Hepatocyte (in vitro differentiated cells): ENCODE measurements at regions not wholly inside any gene's neighbourhood (a gene's known extent, or its start where the extent isn't known, plus 50 kb on each side); places are given as distances from the start of the nearest gene placed in this dataset.

Experiments used
- DNase-seq: peaks from one replicate; pipeline ENCODE4 v3.0.0-alpha.2; 2016; ENCODE audit warnings: low spot score
- H2AFZ ChIP-seq: fragments of 200-600 bp; sonication (generic); 2 replicates; pipeline ENCODE4 v1.6.0; 2016; ENCODE audit warnings: antibody characterized with exemption, mild to moderate bottlenecking
- H3K27ac ChIP-seq: fragments of 200-600 bp; sonication (generic); 2 replicates; pipeline ENCODE4 v1.5.1; 2016; ENCODE audit warnings: mild to moderate bottlenecking
- H3K27me3 ChIP-seq: fragments of 200-600 bp; sonication (generic); 2 replicates; pipeline ENCODE4 v1.6.1; 2016
- H3K36me3 ChIP-seq: fragments of 200-600 bp; sonication (generic); replicated peaks from 2 replicates; pipeline ENCODE4 v1.5.1; 2016; ENCODE audit warnings: low read depth; ENCODE audit not compliant: insufficient read depth
- H3K4me1 ChIP-seq: fragments of 200-600 bp; sonication (generic); 2 replicates; pipeline ENCODE4 v1.5.1; 2016; ENCODE audit warnings: mild to moderate bottlenecking, moderate library complexity; ENCODE audit not compliant: insufficient read depth
- H3K4me2 ChIP-seq: fragments of 200-600 bp; sonication (generic); 2 replicates; pipeline ENCODE4 v1.6.0; 2016
- H3K4me3 ChIP-seq: fragments of 200-600 bp; sonication (generic); 2 replicates; pipeline ENCODE4 v1.5.1; 2016; ENCODE audit warnings: mild to moderate bottlenecking
- H3K79me2 ChIP-seq: fragments of 200-600 bp; sonication (generic); 2 replicates; pipeline ENCODE4 v1.6.0; 2017; ENCODE audit warnings: mild to moderate bottlenecking
- H3K9me2 ChIP-seq: fragments of 200-600 bp; sonication (generic); replicated peaks from 2 replicates; pipeline ENCODE4 v1.6.0; 2017; ENCODE audit warnings: mild to moderate bottlenecking; ENCODE audit not compliant: insufficient read depth
- H3K9me3 ChIP-seq: fragments of 200-600 bp; sonication (generic); 2 replicates; pipeline ENCODE4 v1.5.1; 2016; ENCODE audit warnings: low read depth, mild to moderate bottlenecking
- H4K20me1 ChIP-seq: fragments of 200-600 bp; sonication (generic); 2 replicates; pipeline ENCODE4 v1.6.0; 2016; ENCODE audit warnings: mild to moderate bottlenecking; ENCODE audit not compliant: insufficient read depth, poor library complexity, severe bottlenecking
- EZH2 ChIP-seq: fragments of 200-600 bp; sonication (generic); IDR thresholded peaks from 2 replicates; pipeline ENCODE4 v1.6.1; 2016; ENCODE audit warnings: antibody characterized with exemption, mild to moderate bottlenecking, borderline replicate concordance
- EZH2phosphoT487 ChIP-seq: fragments of 200-600 bp; sonication (generic); IDR thresholded peaks from one replicate; pipeline ENCODE4 v1.6.1; 2018; ENCODE audit warnings: antibody characterized with exemption, mild to moderate bottlenecking, low read depth, moderate library complexity; ENCODE audit not compliant: unreplicated experiment, severe bottlenecking
- WGBS: methylation state at CpG from one replicate; pipeline ENCODE4 v1.1.6; 2016; ENCODE audit warnings: low lambda C conversion rate; ENCODE audit errors: missing lambda C conversion rate; 5-methylcytosine and 5-hydroxymethylcytosine counted together
- TF ChIP-seq, protein P1 (sequence below): fragments of 200-600 bp; sonication (generic); IDR thresholded peaks from 2 replicates; pipeline ENCODE4 v1.5.1; 2016; ENCODE audit warnings: antibody characterized with exemption, mild to moderate bottlenecking; ENCODE audit not compliant: poor library complexity

DNA sequence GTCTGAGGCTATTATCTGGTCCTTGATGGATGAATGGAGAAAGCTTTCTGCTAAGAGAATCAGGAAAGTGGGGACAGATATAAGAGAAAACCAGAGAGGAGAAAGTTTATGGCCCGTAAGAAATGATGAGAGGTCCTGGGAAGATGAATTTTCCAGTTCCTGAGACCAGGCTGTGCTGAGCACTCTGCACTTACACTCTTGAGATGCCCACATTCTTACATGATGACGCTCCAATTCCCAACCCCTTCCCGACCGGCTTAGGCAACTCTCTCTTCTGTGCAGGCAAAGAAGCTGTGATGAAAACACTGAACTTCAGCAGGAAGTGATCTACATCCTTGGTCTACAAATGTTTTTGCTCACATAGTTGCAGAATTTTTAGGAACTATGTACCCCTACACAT, 417.0 kb downstream of the ARHGEF28 start:
- TF ChIP-seq, protein P1, sequence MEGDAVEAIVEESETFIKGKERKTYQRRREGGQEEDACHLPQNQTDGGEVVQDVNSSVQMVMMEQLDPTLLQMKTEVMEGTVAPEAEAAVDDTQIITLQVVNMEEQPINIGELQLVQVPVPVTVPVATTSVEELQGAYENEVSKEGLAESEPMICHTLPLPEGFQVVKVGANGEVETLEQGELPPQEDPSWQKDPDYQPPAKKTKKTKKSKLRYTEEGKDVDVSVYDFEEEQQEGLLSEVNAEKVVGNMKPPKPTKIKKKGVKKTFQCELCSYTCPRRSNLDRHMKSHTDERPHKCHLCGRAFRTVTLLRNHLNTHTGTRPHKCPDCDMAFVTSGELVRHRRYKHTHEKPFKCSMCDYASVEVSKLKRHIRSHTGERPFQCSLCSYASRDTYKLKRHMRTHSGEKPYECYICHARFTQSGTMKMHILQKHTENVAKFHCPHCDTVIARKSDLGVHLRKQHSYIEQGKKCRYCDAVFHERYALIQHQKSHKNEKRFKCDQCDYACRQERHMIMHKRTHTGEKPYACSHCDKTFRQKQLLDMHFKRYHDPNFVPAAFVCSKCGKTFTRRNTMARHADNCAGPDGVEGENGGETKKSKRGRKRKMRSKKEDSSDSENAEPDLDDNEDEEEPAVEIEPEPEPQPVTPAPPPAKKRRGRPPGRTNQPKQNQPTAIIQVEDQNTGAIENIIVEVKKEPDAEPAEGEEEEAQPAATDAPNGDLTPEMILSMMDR: no peak
- TF ChIP-seq EZH2phosphoT487 (no peak), EZH2 (no peak)
- no peaks in the 10 kb centered on the region for H3K79me2 ChIP-seq
- H3K27ac ChIP-seq: peak overlapping the region; percentile 48
- no peaks in the 10 kb centered on the region for H3K9me3 ChIP-seq
- H3K27me3 ChIP-seq: no peaks in the 10 kb centered on the region
- H3K4me1 ChIP-seq: peaks cover 13% of the 10 kb centered on the region
- no peak overlapping the region for H3K4me2 ChIP-seq
- H3K4me3 ChIP-seq: no peak overlapping the region
- H3K36me3 ChIP-seq: no peaks in the 10 kb centered on the region
- H4K20me1 ChIP-seq: no peaks in the 10 kb centered on the region
- no peaks in the 10 kb centered on the region for H3K9me2 ChIP-seq
- no peak overlapping the region for H2AFZ ChIP-seq
- DNase-seq: peak; percentile 56
- WGBS: 76% methylated on average over 4 of the region's 4 CpGs

DNA sequence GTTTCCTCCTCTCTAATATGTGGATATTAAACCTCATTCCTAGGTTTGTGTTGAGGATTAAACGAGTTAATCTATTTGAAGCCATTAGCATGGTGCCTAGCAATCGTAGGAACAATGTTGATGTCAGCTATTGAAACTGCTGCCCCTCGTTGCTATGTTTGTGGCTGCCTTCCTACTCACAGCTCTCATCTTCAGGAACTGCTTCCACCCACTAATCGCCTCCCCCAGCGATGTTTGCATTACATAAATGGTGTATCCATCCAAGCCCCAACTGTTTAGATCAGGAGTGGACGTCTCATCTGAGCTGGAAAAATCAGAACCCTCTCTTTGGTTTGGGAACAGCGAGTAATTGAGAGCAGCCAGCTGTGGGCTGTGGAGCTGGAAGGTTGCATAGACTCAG, 416.6 kb downstream of the ARHGEF28 start:
- H3K27ac ChIP-seq: peak overlapping the region; percentile 48
- H3K9me3 ChIP-seq: no peaks in the 10 kb centered on the region
- H3K9me2 ChIP-seq: no peaks in the 10 kb centered on the region
- peaks cover 13% of the 10 kb centered on the region for H3K4me1 ChIP-seq
- no peaks in the 10 kb centered on the region for H3K27me3 ChIP-seq
- no peaks in the 10 kb centered on the region for H4K20me1 ChIP-seq
- no peaks in the 10 kb centered on the region for H3K79me2 ChIP-seq
- DNase-seq: no peak
- H3K36me3 ChIP-seq: no peaks in the 10 kb centered on the region
- no peak overlapping the region for H3K4me3 ChIP-seq
- H3K4me2 ChIP-seq: no peak overlapping the region
- TF ChIP-seq EZH2phosphoT487 (no peak), EZH2 (no peak)
- TF ChIP-seq, protein P1: no peak
- no peak overlapping the region for H2AFZ ChIP-seq
- 87% methylated on average over 7 of the region's 7 CpGs for WGBS

- TF ChIP-seq, protein P1: no peak
- TF ChIP-seq EZH2 (no peak), EZH2phosphoT487 (no peak)
- no peak overlapping the region for H3K27ac ChIP-seq
- H3K4me2 ChIP-seq: no peak overlapping the region
- no peaks in the 10 kb centered on the region for H3K36me3 ChIP-seq
- no peak overlapping the region for H2AFZ ChIP-seq
- no peaks in the 10 kb centered on the region for H3K9me3 ChIP-seq
- no peaks in the 10 kb centered on the region for H3K9me2 ChIP-seq
- no peak overlapping the region for H3K4me3 ChIP-seq
- H3K4me1 ChIP-seq: peaks cover 13% of the 10 kb centered on the region
- no peak for DNase-seq
- H4K20me1 ChIP-seq: no peaks in the 10 kb centered on the region
- H3K27me3 ChIP-seq: no peaks in the 10 kb centered on the region
- H3K79me2 ChIP-seq: no peaks in the 10 kb centered on the region
Measured at GRCh38 chr5:74041913-74042312, 415.9 kb downstream of the ARHGEF28 start.

GRCh38 chr5:74040811-74041491, 415.0 kb downstream of the ARHGEF28 start:
- 81% methylated on average over 5 of the region's 5 CpGs for WGBS
- Histone ChIP-seq H3K79me2 (no peaks in the 10 kb centered on the region), H3K27me3 (no peaks in the 10 kb centered on the region), H4K20me1 (no peaks in the 10 kb centered on the region), H3K36me3 (no peaks in the 10 kb centered on the region), H3K9me2 (no peaks in the 10 kb centered on the region), H2AFZ (no peak overlapping the region), H3K27ac (peak overlapping the region; percentile 80), H3K4me1 (peaks cover 13% of the 10 kb centered on the region), H3K9me3 (no peaks in the 10 kb centered on the region), H3K4me3 (no peak overlapping the region), H3K4me2 (no peak overlapping the region)
- TF ChIP-seq EZH2phosphoT487: no peak
- TF ChIP-seq, protein P1: no peak
- no peak for TF ChIP-seq EZH2
- DNase-seq: no peak
